ENCODE measurements at regions not wholly inside any gene's neighbourhood (a gene's known extent, or its start where the extent isn't known, plus 50 kb on each side); places are given as distances from the start of the nearest gene placed in this dataset.

GRCh38 chr10:6327961-6328698 is 125.4 kb downstream of the PFKFB3 start:
- TF ChIP-seq, protein P1, sequence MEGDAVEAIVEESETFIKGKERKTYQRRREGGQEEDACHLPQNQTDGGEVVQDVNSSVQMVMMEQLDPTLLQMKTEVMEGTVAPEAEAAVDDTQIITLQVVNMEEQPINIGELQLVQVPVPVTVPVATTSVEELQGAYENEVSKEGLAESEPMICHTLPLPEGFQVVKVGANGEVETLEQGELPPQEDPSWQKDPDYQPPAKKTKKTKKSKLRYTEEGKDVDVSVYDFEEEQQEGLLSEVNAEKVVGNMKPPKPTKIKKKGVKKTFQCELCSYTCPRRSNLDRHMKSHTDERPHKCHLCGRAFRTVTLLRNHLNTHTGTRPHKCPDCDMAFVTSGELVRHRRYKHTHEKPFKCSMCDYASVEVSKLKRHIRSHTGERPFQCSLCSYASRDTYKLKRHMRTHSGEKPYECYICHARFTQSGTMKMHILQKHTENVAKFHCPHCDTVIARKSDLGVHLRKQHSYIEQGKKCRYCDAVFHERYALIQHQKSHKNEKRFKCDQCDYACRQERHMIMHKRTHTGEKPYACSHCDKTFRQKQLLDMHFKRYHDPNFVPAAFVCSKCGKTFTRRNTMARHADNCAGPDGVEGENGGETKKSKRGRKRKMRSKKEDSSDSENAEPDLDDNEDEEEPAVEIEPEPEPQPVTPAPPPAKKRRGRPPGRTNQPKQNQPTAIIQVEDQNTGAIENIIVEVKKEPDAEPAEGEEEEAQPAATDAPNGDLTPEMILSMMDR (IDR thresholded peaks at IDR 0.05; ENCODE audit: low read depth, low read length, missing control alignments): no peak
- DNase-seq (ENCODE audit: extremely low read depth, low read depth): no peak
- no peak overlapping the region for H3K4me3 ChIP-seq (replicated peaks; ENCODE audit: low read depth, low read length)

DNA sequence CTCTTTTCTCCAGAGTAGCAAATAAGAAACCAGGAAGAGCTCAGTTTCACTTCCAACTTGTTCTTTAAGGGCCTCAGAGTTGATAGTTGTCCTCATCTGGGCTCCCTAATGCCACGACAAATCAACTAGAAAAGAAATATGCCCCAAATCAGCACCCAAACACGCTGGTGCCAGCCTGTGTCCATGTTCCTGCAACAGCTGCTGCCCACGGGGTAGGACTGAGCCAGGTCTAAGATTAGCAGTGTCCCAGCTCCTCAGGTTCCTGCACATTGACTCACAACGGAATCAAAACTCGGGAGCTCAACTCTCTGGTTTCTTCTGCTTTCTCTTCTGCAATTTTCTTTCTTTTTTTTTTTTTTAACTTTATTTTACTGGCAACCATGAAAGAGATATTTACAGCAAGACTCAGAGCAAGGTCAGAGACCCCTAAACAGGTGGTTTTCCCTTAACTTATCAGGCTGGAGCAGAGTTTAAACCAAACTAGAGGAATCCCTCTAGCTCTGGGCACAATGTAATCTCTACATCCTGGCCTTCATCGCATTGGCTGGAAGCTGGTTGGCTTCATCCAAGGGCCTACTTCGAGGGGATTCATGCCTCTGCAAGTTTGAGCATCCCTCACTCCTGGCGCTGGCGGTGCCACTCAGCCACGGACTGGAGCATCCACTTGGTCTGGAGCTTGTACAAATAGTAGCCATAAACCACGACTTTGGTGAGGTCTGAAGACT is 126.1 kb downstream of the PFKFB3 start:
- DNase-seq (ENCODE audit: extremely low read depth, low read depth): no peak
- TF ChIP-seq, protein P1 (IDR thresholded peaks at IDR 0.05; ENCODE audit: low read depth, low read length, missing control alignments): no peak
- H3K4me3 ChIP-seq (replicated peaks; ENCODE audit: low read depth, low read length): no peak overlapping the region

DNA sequence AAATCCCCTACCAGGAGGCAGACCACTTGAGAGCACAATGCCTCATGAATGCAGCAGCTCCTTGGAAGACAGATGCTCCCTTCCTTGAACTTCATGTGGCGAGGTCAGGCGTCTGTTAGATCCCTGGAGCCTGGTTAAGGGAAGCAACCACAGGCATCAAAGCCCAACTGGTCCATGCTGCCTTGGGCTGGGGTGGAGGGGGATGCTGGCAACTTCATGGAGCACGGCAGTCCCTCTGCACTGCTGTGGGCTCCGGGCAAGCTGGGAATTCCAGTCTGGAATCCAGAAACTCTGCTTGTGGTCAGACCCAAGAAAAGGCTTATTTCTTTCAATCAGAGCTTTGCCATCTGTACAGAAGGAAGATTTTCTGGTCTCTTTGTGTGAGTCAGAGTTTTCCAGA is 130.4 kb downstream of the PFKFB3 start:
- DNase-seq (ENCODE audit: extremely low read depth, low read depth): no peak
- no peak overlapping the region for H3K4me3 ChIP-seq (replicated peaks; ENCODE audit: low read depth, low read length)
- TF ChIP-seq, protein P1 (IDR thresholded peaks at IDR 0.05; ENCODE audit: low read depth, low read length, missing control alignments): no peak

DNA sequence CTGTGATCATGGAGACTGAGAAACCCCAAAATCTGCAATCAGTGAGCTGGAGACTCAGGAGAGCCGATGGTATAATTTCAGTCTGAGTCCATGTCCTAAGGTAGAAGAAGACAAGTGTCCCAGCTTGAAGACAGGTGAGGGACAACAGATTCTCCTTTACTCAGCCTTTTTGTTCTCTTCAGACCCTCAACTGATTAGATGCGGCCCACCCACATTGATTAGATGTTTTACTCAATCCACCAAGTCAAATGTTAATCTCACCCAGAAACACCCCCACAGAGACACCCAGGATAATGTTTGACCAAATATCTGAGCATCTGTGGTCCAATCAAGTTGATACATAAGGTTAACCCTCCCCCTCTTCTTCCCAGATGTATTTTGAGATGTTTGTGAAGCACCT is 131.2 kb downstream of the PFKFB3 start:
- TF ChIP-seq, protein P1 (IDR thresholded peaks at IDR 0.05; ENCODE audit: low read depth, low read length, missing control alignments): no peak
- no peak for DNase-seq (ENCODE audit: extremely low read depth, low read depth)
- H3K4me3 ChIP-seq (replicated peaks; ENCODE audit: low read depth, low read length): no peak overlapping the region

- TF ChIP-seq, protein P1 (IDR thresholded peaks at IDR 0.05; ENCODE audit: low read depth, low read length, missing control alignments): no peak
- H3K4me3 ChIP-seq (replicated peaks; ENCODE audit: low read depth, low read length): no peak overlapping the region
- DNase-seq (ENCODE audit: extremely low read depth, low read depth): no peak
These were observed 133.3 kb downstream of the PFKFB3 start for GRCh38 chr10:6336016-6336415.

DNA sequence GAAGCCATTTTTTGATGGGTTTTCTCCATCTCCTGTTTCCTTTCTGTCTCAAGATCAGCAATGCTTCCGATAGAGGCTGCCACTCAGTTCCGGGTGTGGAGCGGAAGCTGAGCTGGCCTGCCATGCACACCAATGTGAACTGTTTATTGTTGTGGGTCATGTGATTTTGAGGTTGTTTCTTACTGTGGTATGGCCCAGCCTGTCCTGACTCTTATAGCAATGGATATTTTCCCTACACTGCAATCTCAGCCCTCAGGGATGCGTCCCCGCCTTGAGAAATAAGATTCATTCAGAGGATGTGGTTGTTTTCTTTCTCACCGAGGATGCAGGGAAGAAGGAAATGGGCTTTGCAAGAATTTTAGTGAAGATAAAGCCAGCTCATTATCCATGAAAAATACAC is 134.7 kb downstream of the PFKFB3 start:
- no peak overlapping the region for H3K4me3 ChIP-seq (replicated peaks; ENCODE audit: low read depth, low read length)
- DNase-seq (ENCODE audit: extremely low read depth, low read depth): no peak
- TF ChIP-seq, protein P1 (IDR thresholded peaks at IDR 0.05; ENCODE audit: low read depth, low read length, missing control alignments): no peak
